HG02973 (cell line): ENCODE measurements at regions not wholly inside any gene's neighbourhood (a gene's known extent, or its start where the extent isn't known, plus 50 kb on each side); places are given as distances from the start of the nearest gene placed in this dataset.
A peak's percentile ranks its signal among the peaks of the same experiment; 100 is the strongest.

Experiments used
- ATAC-seq: cut with Tn5 transposase; IDR thresholded peaks from one replicate; pipeline ENCODE4 v1.9.1; 2021; ENCODE audit warnings: moderate library complexity; ENCODE audit not compliant: unreplicated experiment

- no peak for ATAC-seq
These were observed 126.9 kb downstream of the IPMK start for GRCh38 chr10:58140691-58141347.

- no peak for ATAC-seq
These were observed 127.6 kb downstream of the IPMK start for GRCh38 chr10:58140054-58140453.

GRCh38 chr10:58137813-58138212 lies 129.9 kb downstream of the IPMK start:
- ATAC-seq: no peak

- no peak for ATAC-seq
These were observed 152.3 kb downstream of the IPMK start for GRCh38 chr10:58115218-58116050.

GRCh38 chr10:58109731-58110130 lies 158.0 kb downstream of the IPMK start:
- ATAC-seq: no peak

GRCh38 chr10:58107506-58107905 lies 160.2 kb downstream of the IPMK start:
- ATAC-seq: no peak

GRCh38 chr10:58106211-58107035 lies 161.3 kb downstream of the IPMK start:
- no peak for ATAC-seq

- ATAC-seq: no peak
These were observed 163.3 kb downstream of the IPMK start for GRCh38 chr10:58104351-58104751.

- no peak for ATAC-seq
These were observed 164.8 kb downstream of the IPMK start for GRCh38 chr10:58102897-58103296.

GRCh38 chr10:58101682-58102081 lies 166.0 kb downstream of the IPMK start:
- no peak for ATAC-seq

- ATAC-seq: peak; percentile 78
These were observed 172.5 kb downstream of the IPMK start for GRCh38 chr10:58094985-58095718.

GRCh38 chr10:58091886-58092285 lies 175.8 kb downstream of the IPMK start:
- ATAC-seq: no peak

- ATAC-seq: no peak
These were observed 178.0 kb downstream of the IPMK start for GRCh38 chr10:58089739-58090138.

- ATAC-seq: no peak
These were observed 179.8 kb downstream of the IPMK start for GRCh38 chr10:58087896-58088295.

GRCh38 chr10:58086763-58087150 lies 180.9 kb downstream of the IPMK start:
- no peak for ATAC-seq

- peak; percentile 56 for ATAC-seq
These were observed 181.4 kb downstream of the IPMK start for GRCh38 chr10:58086144-58086762.

GRCh38 chr10:58082248-58082647 lies 185.4 kb downstream of the IPMK start:
- no peak for ATAC-seq

- ATAC-seq: no peak
These were observed 186.3 kb downstream of the IPMK start for GRCh38 chr10:58081353-58081752.

GRCh38 chr10:58079461-58079860 lies 188.2 kb downstream of the IPMK start:
- ATAC-seq: no peak

GRCh38 chr10:58072634-58073033 lies 195.1 kb downstream of the IPMK start:
- no peak for ATAC-seq
